Endothelial cell (in vitro differentiated cells): ENCODE measurements at regions not wholly inside any gene's neighbourhood (a gene's known extent, or its start where the extent isn't known, plus 50 kb on each side); places are given as distances from the start of the nearest gene placed in this dataset.

ENCODE experiments used
- DNase-seq: peaks from one replicate; pipeline ENCODE4 v3.0.0; 2021; ENCODE audit warnings: low spot score
- H3K27ac Mint-ChIP-seq: one replicate; pipeline ENCODE4 v1.8.0; 2021; ENCODE audit warnings: mixed read lengths, inconsistent platforms; ENCODE audit not compliant: unreplicated experiment
- H3K27me3 Mint-ChIP-seq: one replicate; pipeline ENCODE4 v1.8.0; 2021; ENCODE audit warnings: mild to moderate bottlenecking, moderate library complexity, mixed read lengths, inconsistent platforms; ENCODE audit not compliant: unreplicated experiment
- H3K36me3 Mint-ChIP-seq: one replicate; pipeline ENCODE4 v1.8.0; 2021; ENCODE audit warnings: mild to moderate bottlenecking, low read depth, mixed read lengths, inconsistent platforms; ENCODE audit not compliant: unreplicated experiment
- H3K4me1 Mint-ChIP-seq: one replicate; pipeline ENCODE4 v1.8.0; 2021; ENCODE audit warnings: mild to moderate bottlenecking, mixed read lengths, inconsistent platforms; ENCODE audit not compliant: unreplicated experiment
- H3K4me3 Mint-ChIP-seq: one replicate; pipeline ENCODE4 v1.8.0; 2021; ENCODE audit warnings: mild to moderate bottlenecking, mixed read lengths, inconsistent platforms; ENCODE audit not compliant: unreplicated experiment
- H3K9me3 Mint-ChIP-seq: one replicate; pipeline ENCODE4 v1.8.0; 2021; ENCODE audit warnings: mixed read lengths, inconsistent platforms; ENCODE audit not compliant: unreplicated experiment
- CTCF ChIP-seq: fragments of 200-600 bp; sonication (generic); IDR thresholded peaks from one replicate; pipeline ENCODE4 v1.5.0; 2021; ENCODE audit warnings: antibody characterized with exemption; ENCODE audit not compliant: unreplicated experiment

GRCh38 chr18:38612904-38613303 lies 1047.3 kb upstream of the CELF4 start:
- H3K27me3 Mint-ChIP-seq, result no peaks in the 10 kb centered on the region
- H3K4me1 Mint-ChIP-seq, result no peaks in the 10 kb centered on the region
- no peaks in the 10 kb centered on the region for H3K36me3 Mint-ChIP-seq
- no peaks in the 10 kb centered on the region for H3K9me3 Mint-ChIP-seq
- H3K4me3 Mint-ChIP-seq, result no peak overlapping the region
- no peak for DNase-seq
- TF ChIP-seq CTCF, result no peak
- no peak overlapping the region for H3K27ac Mint-ChIP-seq

- Mint-ChIP-seq H3K36me3 (no peaks in the 10 kb centered on the region), H3K4me3 (no peak overlapping the region), H3K9me3 (no peaks in the 10 kb centered on the region), H3K4me1 (no peaks in the 10 kb centered on the region), H3K27ac (no peak overlapping the region), H3K27me3 (no peaks in the 10 kb centered on the region)
- no peak for DNase-seq
- no peak for TF ChIP-seq CTCF
Measured at GRCh38 chr18:38611036-38611964, 1045.7 kb upstream of the CELF4 start.

- Mint-ChIP-seq H3K27me3 (no peaks in the 10 kb centered on the region), H3K36me3 (no peaks in the 10 kb centered on the region), H3K9me3 (no peaks in the 10 kb centered on the region), H3K27ac (no peak overlapping the region), H3K4me3 (no peak overlapping the region), H3K4me1 (peaks cover 6% of the 10 kb centered on the region)
- no peak for DNase-seq
- TF ChIP-seq CTCF, result no peak
Measured at GRCh38 chr18:38606841-38607240, 1041.2 kb upstream of the CELF4 start.

- no peaks in the 10 kb centered on the region for H3K36me3 Mint-ChIP-seq
- H3K27me3 Mint-ChIP-seq, result no peaks in the 10 kb centered on the region
- DNase-seq, result no peak
- H3K27ac Mint-ChIP-seq, result no peak overlapping the region
- H3K4me1 Mint-ChIP-seq, result peaks cover 6% of the 10 kb centered on the region
- H3K9me3 Mint-ChIP-seq, result no peaks in the 10 kb centered on the region
- no peak for TF ChIP-seq CTCF
- no peak overlapping the region for H3K4me3 Mint-ChIP-seq
Measured at GRCh38 chr18:38602341-38602740, 1036.7 kb upstream of the CELF4 start.

- Mint-ChIP-seq H3K27ac (no peak overlapping the region), H3K36me3 (no peaks in the 10 kb centered on the region), H3K4me1 (no peaks in the 10 kb centered on the region), H3K4me3 (no peak overlapping the region), H3K27me3 (no peaks in the 10 kb centered on the region), H3K9me3 (no peaks in the 10 kb centered on the region)
- TF ChIP-seq CTCF, result no peak
- DNase-seq, result no peak
Measured at GRCh38 chr18:38587571-38587970, 1022.0 kb upstream of the CELF4 start.
